CD4-positive, alpha-beta memory T cell (primary cell): ENCODE measurements at regions not wholly inside any gene's neighbourhood (a gene's known extent, or its start where the extent isn't known, plus 50 kb on each side); places are given as distances from the start of the nearest gene placed in this dataset.

ENCODE experiments used
- CTCF ChIA-PET: fragments of 350-600 bp; sonication (Branson Sonifier 250); formaldehyde crosslinking; loops from one replicate; lab custom pipeline; 2021; ENCODE audit warnings: inconsistent platforms; ENCODE audit not compliant: partially characterized antibody; lab: Charles Lee
- POLR2A ChIA-PET: fragments of 350-600 bp; sonication (Branson Sonifier 250); formaldehyde crosslinking; loops from one replicate; lab custom pipeline; 2021; ENCODE audit not compliant: partially characterized antibody; lab: Charles Lee
- DNase-seq, 5 donors: peaks; one replicate each; pipeline versions ENCODE4 v3.0.0 to v3.0.0-alpha.2; 2020 to 2022; ENCODE audit warnings: mixed read lengths in 1 of 5
- H3K27ac ChIP-seq: one replicate; pipeline ENCODE4 v1.7.0; 2013; ENCODE audit warnings: low read depth, low read length
- H3K27me3 ChIP-seq: 2 replicates; pipeline ENCODE4 v1.7.0; 2013; ENCODE audit warnings: mild to moderate bottlenecking, low read length, moderate library complexity; ENCODE audit not compliant: insufficient read depth
- H3K36me3 ChIP-seq: 2 replicates; pipeline ENCODE4 v1.7.0; 2013; ENCODE audit warnings: mild to moderate bottlenecking, low read length, moderate library complexity; ENCODE audit not compliant: insufficient read depth
- H3K4me1 ChIP-seq: 2 replicates; pipeline ENCODE4 v1.7.0; 2013; ENCODE audit warnings: mild to moderate bottlenecking, low read length, moderate library complexity; ENCODE audit not compliant: insufficient read depth
- H3K4me3 ChIP-seq, 2 donors: one replicate each; pipeline ENCODE4 v1.7.0; 2013; ENCODE audit warnings: low read length in 2 of 2, mild to moderate bottlenecking in 1 of 2
- H3K9me3 ChIP-seq, 2 donors: one replicate each; pipeline ENCODE4 v1.7.0; 2013; ENCODE audit warnings: low read length in 2 of 2, control low read depth in 1 of 2; ENCODE audit not compliant: control insufficient read depth in 1 of 2
- H3K27ac Mint-ChIP-seq, 7 donors: one replicate each; pipeline ENCODE4 v1.8.0; 2020 to 2021; ENCODE audit warnings: mixed read lengths in 7 of 7, mild to moderate bottlenecking in 6 of 7, inconsistent platforms in 3 of 7, moderate library complexity in 3 of 7
- H3K27me3 Mint-ChIP-seq, 2 donors: one replicate each; pipeline ENCODE4 v1.8.0; 2020 to 2021; ENCODE audit warnings: mixed read lengths in 2 of 2
- H3K36me3 Mint-ChIP-seq, 2 donors: one replicate each; pipeline ENCODE4 v1.8.0; 2020 to 2021; ENCODE audit warnings: mixed read lengths in 2 of 2, inconsistent platforms in 1 of 2, mild to moderate bottlenecking in 1 of 2
- H3K4me1 Mint-ChIP-seq, 4 donors: one replicate each; pipeline ENCODE4 v1.8.0; 2020 to 2021; ENCODE audit warnings: mixed read lengths in 4 of 4, mild to moderate bottlenecking in 1 of 4
- H3K4me3 Mint-ChIP-seq, 8 donors: one replicate each; pipeline ENCODE4 v1.8.0; 2020 to 2021; ENCODE audit warnings: mixed read lengths in 8 of 8, mild to moderate bottlenecking in 7 of 8, moderate library complexity in 6 of 8, inconsistent platforms in 3 of 8
- H3K9me3 Mint-ChIP-seq, 8 donors: one replicate each; pipeline ENCODE4 v1.8.0; 2020 to 2021; ENCODE audit warnings: mixed read lengths in 8 of 8, mild to moderate bottlenecking in 5 of 8, inconsistent platforms in 3 of 8, moderate library complexity in 1 of 8
- intact Hi-C: fragments of 100-400 bp; cut with micrococcal nuclease; formaldehyde crosslinking; loops from one replicate; pipeline ENCODE4 v1.15.1; 2023

GRCh38 chr3:193008654-193009053 lies 91.0 kb upstream of the MB21D2 start:
- Histone ChIP-seq H3K9me3 (no peaks in the 10 kb centered on the region), H3K36me3 (no peaks in the 10 kb centered on the region), H3K4me3 (no peak overlapping the region), H3K27me3 (no peaks in the 10 kb centered on the region), H3K4me1 (no peaks in the 10 kb centered on the region), H3K27ac (no peak overlapping the region)
- Mint-ChIP-seq H3K4me3 (no peak overlapping the region), H3K4me1 (peaks cover 0 to 6% (median under 1%) of the 10 kb centered on the region in 4 donors), H3K9me3 (peaks cover 2 to 16% (median 8%) of the 10 kb centered on the region in 8 donors), H3K27me3 (no peaks in the 10 kb centered on the region), H3K36me3 (no peaks in the 10 kb centered on the region), H3K27ac (no peak overlapping the region)
- DNase-seq: no peak
- ChIA-PET CTCF (interaction anchor here (0.6 kb wide), 1 partner anchor 9 kb away, joined by 3 read pairs; no protein-coding TSS in a partner anchor), POLR2A (no interaction called here)
- intact Hi-C loops: no loop called here

- Histone ChIP-seq H3K36me3 (no peaks in the 10 kb centered on the region), H3K4me1 (no peaks in the 10 kb centered on the region), H3K4me3 (no peak overlapping the region), H3K27ac (no peak overlapping the region), H3K9me3 (no peaks in the 10 kb centered on the region), H3K27me3 (no peaks in the 10 kb centered on the region)
- Mint-ChIP-seq H3K9me3 (peaks cover 0 to 21% (median 7%) of the 10 kb centered on the region in 8 donors), H3K4me1 (peaks cover 0 to 6% (median under 1%) of the 10 kb centered on the region in 4 donors), H3K36me3 (no peaks in the 10 kb centered on the region), H3K27ac (no peak overlapping the region), H3K27me3 (no peaks in the 10 kb centered on the region), H3K4me3 (no peak overlapping the region)
- intact Hi-C loops: no loop called here
- CTCF ChIA-PET: no interaction called here
- DNase-seq: no peak
- POLR2A ChIA-PET: no interaction called here
Measured at GRCh38 chr3:193010191-193010590, 92.5 kb upstream of the MB21D2 start.

DNA sequence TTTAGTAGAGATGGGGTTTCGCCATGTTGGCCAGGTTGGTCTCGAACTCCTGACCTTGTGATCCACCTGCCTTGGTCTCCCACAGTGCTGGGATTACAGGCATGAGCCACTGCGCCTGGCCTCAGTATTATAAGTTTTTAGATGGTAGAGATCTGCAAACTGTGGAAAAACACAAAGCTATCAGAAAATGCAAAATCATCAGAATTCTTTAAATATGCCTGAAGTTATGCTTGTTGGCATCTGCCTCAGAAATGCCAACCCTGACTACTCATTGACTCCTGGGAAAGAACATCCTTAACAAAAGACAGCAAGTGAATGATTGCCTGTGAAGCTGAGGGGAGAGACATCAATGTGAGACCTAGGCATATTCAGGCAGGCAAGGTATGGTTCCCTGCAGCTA lies 94.3 kb upstream of the MB21D2 start:
- no peaks in the 10 kb centered on the region for H3K9me3 ChIP-seq
- CTCF ChIA-PET: no interaction called here
- H3K4me3 ChIP-seq: no peak overlapping the region

DNA sequence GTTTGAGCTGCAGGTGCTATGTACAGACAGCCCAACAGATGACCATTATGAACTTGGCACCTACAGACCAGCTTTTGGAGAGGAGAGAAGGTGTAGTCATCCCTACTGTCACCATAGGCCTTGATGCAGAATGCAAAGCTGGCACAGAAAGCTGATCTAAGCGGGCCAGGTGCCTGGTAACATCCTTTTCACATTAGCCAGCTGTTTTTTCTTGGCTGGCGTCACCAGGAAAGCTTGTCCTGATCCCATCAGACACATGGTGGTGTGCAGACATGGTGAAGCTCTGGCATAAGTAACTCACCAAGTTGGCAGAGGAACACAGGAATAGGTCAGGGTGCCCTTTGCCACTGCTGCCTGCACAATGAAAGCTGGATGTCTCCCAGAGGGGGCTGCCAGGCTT lies 97.2 kb upstream of the MB21D2 start:
- no peaks in the 10 kb centered on the region for H3K4me1 ChIP-seq
- POLR2A ChIA-PET: no interaction called here
- intact Hi-C loops: no loop called here
- CTCF ChIA-PET: no interaction called here
- Mint-ChIP-seq H3K4me1 (no peaks in the 10 kb centered on the region), H3K36me3 (no peaks in the 10 kb centered on the region), H3K9me3 (peaks cover 0 to 21% (median 8%) of the 10 kb centered on the region in 8 donors), H3K27me3 (peaks cover 3 to 5% of the 10 kb centered on the region in 2 donors), H3K27ac (no peak overlapping the region), H3K4me3 (no peak overlapping the region)
- no peak overlapping the region for H3K27ac ChIP-seq
- H3K4me3 ChIP-seq: no peak overlapping the region
- no peaks in the 10 kb centered on the region for H3K9me3 ChIP-seq
- H3K27me3 ChIP-seq: no peaks in the 10 kb centered on the region
- DNase-seq: no peak
- H3K36me3 ChIP-seq: no peaks in the 10 kb centered on the region

More for the DNA sequence above, 94.3 kb upstream of the MB21D2 start:
- DNase-seq: no peak
- H3K27me3 Mint-ChIP-seq: peaks cover 3% of the 10 kb centered on the region in 2 donors
- Histone ChIP-seq H3K27ac (no peak overlapping the region), H3K4me1 (no peaks in the 10 kb centered on the region), H3K36me3 (no peaks in the 10 kb centered on the region), H3K27me3 (no peaks in the 10 kb centered on the region)
- no peak overlapping the region for H3K27ac Mint-ChIP-seq
- peaks cover 0 to 21% (median 7%) of the 10 kb centered on the region in 8 donors for H3K9me3 Mint-ChIP-seq
- H3K4me1 Mint-ChIP-seq: no peaks in the 10 kb centered on the region
- POLR2A ChIA-PET: no interaction called here
- no peak overlapping the region for H3K4me3 Mint-ChIP-seq
- intact Hi-C loops: no loop called here
- H3K36me3 Mint-ChIP-seq: no peaks in the 10 kb centered on the region

- H3K4me1 Mint-ChIP-seq: no peaks in the 10 kb centered on the region
- POLR2A ChIA-PET: no interaction called here
- Histone ChIP-seq H3K4me1 (no peaks in the 10 kb centered on the region), H3K27me3 (no peaks in the 10 kb centered on the region), H3K27ac (no peak overlapping the region), H3K4me3 (no peak overlapping the region), H3K9me3 (no peaks in the 10 kb centered on the region), H3K36me3 (no peaks in the 10 kb centered on the region)
- H3K27ac Mint-ChIP-seq: no peak overlapping the region
- H3K9me3 Mint-ChIP-seq: peaks cover 0 to 21% (median 8%) of the 10 kb centered on the region in 8 donors
- H3K4me3 Mint-ChIP-seq: no peak overlapping the region
- CTCF ChIA-PET: interaction anchor here (1.3 kb wide), 1 partner anchor 23 kb away, joined by 3 read pairs; no protein-coding TSS in a partner anchor
- H3K27me3 Mint-ChIP-seq: peaks cover 3 to 5% of the 10 kb centered on the region in 2 donors
- no peak for DNase-seq
- intact Hi-C loops: no loop called here
- no peaks in the 10 kb centered on the region for H3K36me3 Mint-ChIP-seq
Measured at GRCh38 chr3:193016437-193016901, 98.8 kb upstream of the MB21D2 start.

- H3K27me3 Mint-ChIP-seq: peaks cover 0 to 3% of the 10 kb centered on the region in 2 donors
- ChIA-PET CTCF (no interaction called here), POLR2A (no interaction called here)
- Histone ChIP-seq H3K27me3 (no peaks in the 10 kb centered on the region), H3K4me3 (no peak overlapping the region), H3K36me3 (no peaks in the 10 kb centered on the region), H3K27ac (no peak overlapping the region), H3K9me3 (no peaks in the 10 kb centered on the region), H3K4me1 (no peaks in the 10 kb centered on the region)
- H3K9me3 Mint-ChIP-seq: peaks cover 0 to 2% (median 0%) of the 10 kb centered on the region in 8 donors
- no peak for DNase-seq
- no peaks in the 10 kb centered on the region for H3K4me1 Mint-ChIP-seq
- H3K27ac Mint-ChIP-seq: no peak overlapping the region
- no peaks in the 10 kb centered on the region for H3K36me3 Mint-ChIP-seq
- no peak overlapping the region for H3K4me3 Mint-ChIP-seq
- intact Hi-C loops: no loop called here
Measured at GRCh38 chr3:193021506-193022010, 103.9 kb upstream of the MB21D2 start.

DNA sequence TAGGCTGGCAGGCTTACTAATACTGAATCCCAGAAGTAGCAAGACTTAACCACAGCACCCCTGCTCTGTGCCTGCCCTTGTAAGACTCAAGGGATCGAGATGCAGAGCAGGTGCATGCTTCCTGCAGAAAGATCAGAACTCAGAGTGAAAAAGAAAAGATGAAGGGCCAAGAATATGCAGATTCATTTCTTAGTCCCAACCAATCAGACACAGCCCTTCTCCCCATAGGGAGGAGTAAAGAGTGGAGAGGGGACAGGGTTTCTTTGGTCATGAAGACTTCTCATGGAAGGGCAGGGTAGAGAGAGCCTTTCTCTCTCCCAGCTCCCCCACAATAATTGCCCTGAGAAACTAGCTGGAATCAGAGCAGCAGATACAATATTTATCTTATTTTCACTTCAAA lies 105.6 kb upstream of the MB21D2 start:
- no peak for DNase-seq
- CTCF ChIA-PET: interaction anchor here (1.1 kb wide), 1 partner anchor 18 kb away, joined by 3 read pairs; no protein-coding TSS in a partner anchor
- POLR2A ChIA-PET: no interaction called here
- H3K27me3 Mint-ChIP-seq: peaks cover 0 to 1% of the 10 kb centered on the region in 2 donors
- H3K4me3 ChIP-seq: no peak overlapping the region
- H3K4me1 Mint-ChIP-seq: no peaks in the 10 kb centered on the region
- no peak overlapping the region for H3K27ac Mint-ChIP-seq
- no peaks in the 10 kb centered on the region for H3K27me3 ChIP-seq
- H3K9me3 Mint-ChIP-seq: peaks cover 0 to under 1% (median 0%) of the 10 kb centered on the region in 8 donors
- no peaks in the 10 kb centered on the region for H3K9me3 ChIP-seq
- intact Hi-C loops: no loop called here
- H3K36me3 Mint-ChIP-seq: no peaks in the 10 kb centered on the region
- no peak overlapping the region for H3K27ac ChIP-seq
- no peak overlapping the region for H3K4me3 Mint-ChIP-seq
- H3K4me1 ChIP-seq: no peaks in the 10 kb centered on the region
- no peaks in the 10 kb centered on the region for H3K36me3 ChIP-seq
